ENCODE measurements at regions not wholly inside any gene's neighbourhood (a gene's known extent, or its start where the extent isn't known, plus 50 kb on each side); places are given as distances from the start of the nearest gene placed in this dataset.

GRCh38 chr20:58112017-58112781 lies 116.3 kb downstream of the ANKRD60 start (continued):
- no peak for TF ChIP-seq TCF7 (IDR thresholded peaks at IDR 0.05; ENCODE audit: borderline replicate concordance)
- TF ChIP-seq RB1 (IDR thresholded peaks at IDR 0.05; ENCODE audit: borderline replicate concordance): no peak
- TF ChIP-seq TAF1 (IDR thresholded peaks at IDR 0.05; ENCODE audit: borderline replicate concordance, low read depth, low read length): no peak
- TF ChIP-seq, protein P1, sequence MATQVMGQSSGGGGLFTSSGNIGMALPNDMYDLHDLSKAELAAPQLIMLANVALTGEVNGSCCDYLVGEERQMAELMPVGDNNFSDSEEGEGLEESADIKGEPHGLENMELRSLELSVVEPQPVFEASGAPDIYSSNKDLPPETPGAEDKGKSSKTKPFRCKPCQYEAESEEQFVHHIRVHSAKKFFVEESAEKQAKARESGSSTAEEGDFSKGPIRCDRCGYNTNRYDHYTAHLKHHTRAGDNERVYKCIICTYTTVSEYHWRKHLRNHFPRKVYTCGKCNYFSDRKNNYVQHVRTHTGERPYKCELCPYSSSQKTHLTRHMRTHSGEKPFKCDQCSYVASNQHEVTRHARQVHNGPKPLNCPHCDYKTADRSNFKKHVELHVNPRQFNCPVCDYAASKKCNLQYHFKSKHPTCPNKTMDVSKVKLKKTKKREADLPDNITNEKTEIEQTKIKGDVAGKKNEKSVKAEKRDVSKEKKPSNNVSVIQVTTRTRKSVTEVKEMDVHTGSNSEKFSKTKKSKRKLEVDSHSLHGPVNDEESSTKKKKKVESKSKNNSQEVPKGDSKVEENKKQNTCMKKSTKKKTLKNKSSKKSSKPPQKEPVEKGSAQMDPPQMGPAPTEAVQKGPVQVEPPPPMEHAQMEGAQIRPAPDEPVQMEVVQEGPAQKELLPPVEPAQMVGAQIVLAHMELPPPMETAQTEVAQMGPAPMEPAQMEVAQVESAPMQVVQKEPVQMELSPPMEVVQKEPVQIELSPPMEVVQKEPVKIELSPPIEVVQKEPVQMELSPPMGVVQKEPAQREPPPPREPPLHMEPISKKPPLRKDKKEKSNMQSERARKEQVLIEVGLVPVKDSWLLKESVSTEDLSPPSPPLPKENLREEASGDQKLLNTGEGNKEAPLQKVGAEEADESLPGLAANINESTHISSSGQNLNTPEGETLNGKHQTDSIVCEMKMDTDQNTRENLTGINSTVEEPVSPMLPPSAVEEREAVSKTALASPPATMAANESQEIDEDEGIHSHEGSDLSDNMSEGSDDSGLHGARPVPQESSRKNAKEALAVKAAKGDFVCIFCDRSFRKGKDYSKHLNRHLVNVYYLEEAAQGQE (IDR thresholded peaks at IDR 0.05; ENCODE audit: low read depth, low read length): no peak
- TF ChIP-seq KLF5 (IDR thresholded peaks at IDR 0.05; ENCODE audit: partially characterized antibody): no peak
- TF ChIP-seq PKNOX1 (IDR thresholded peaks at IDR 0.05): no peak
- TF ChIP-seq ZNF274 (IDR thresholded peaks at IDR 0.05; ENCODE audit: insufficient read depth, insufficient read length): no peak
- no peak for TF ChIP-seq ATF2 (IDR thresholded peaks at IDR 0.05; ENCODE audit: low read length)
- no peak for TF ChIP-seq ZNF217 (IDR thresholded peaks at IDR 0.05)
- peak; percentile 87 for TF ChIP-seq MEF2B (IDR thresholded peaks at IDR 0.05; ENCODE audit: partially characterized antibody, poor library complexity, severe bottlenecking)
- peak in 1 of 2 experiments; percentile 49; a peak in 1 of 4 replicates for TF ChIP-seq EP300 (IDR thresholded peaks at IDR 0.05; ENCODE audit: borderline replicate concordance in 1 of 2, control insufficient read depth in 1 of 2, low read depth in 2 of 2, low read length in 2 of 2)
- TF ChIP-seq USF2 (IDR thresholded peaks at IDR 0.05; ENCODE audit: borderline replicate concordance, low read depth, low read length): no peak
- TF ChIP-seq SREBF1 (IDR thresholded peaks at IDR 0.05; ENCODE audit: low read length): no peak
- TF ChIP-seq SUPT20H (IDR thresholded peaks at IDR 0.05; ENCODE audit: borderline replicate concordance, control insufficient read depth, low read depth, low read length): no peak
- no peak for TF ChIP-seq SMAD1 (IDR thresholded peaks at IDR 0.05; ENCODE audit: low read depth, partially characterized antibody)
- no peak for TF ChIP-seq RAD21 (IDR thresholded peaks at IDR 0.05; ENCODE audit: insufficient read depth, low read depth, low read length)
- TF ChIP-seq, protein P2, sequence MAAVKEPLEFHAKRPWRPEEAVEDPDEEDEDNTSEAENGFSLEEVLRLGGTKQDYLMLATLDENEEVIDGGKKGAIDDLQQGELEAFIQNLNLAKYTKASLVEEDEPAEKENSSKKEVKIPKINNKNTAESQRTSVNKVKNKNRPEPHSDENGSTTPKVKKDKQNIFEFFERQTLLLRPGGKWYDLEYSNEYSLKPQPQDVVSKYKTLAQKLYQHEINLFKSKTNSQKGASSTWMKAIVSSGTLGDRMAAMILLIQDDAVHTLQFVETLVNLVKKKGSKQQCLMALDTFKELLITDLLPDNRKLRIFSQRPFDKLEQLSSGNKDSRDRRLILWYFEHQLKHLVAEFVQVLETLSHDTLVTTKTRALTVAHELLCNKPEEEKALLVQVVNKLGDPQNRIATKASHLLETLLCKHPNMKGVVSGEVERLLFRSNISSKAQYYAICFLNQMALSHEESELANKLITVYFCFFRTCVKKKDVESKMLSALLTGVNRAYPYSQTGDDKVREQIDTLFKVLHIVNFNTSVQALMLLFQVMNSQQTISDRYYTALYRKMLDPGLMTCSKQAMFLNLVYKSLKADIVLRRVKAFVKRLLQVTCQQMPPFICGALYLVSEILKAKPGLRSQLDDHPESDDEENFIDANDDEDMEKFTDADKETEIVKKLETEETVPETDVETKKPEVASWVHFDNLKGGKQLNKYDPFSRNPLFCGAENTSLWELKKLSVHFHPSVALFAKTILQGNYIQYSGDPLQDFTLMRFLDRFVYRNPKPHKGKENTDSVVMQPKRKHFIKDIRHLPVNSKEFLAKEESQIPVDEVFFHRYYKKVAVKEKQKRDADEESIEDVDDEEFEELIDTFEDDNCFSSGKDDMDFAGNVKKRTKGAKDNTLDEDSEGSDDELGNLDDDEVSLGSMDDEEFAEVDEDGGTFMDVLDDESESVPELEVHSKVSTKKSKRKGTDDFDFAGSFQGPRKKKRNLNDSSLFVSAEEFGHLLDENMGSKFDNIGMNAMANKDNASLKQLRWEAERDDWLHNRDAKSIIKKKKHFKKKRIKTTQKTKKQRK (IDR thresholded peaks at IDR 0.05; ENCODE audit: low read depth, low read length): no peak
- no peak for TF ChIP-seq ZNF622 (IDR thresholded peaks at IDR 0.05)
- no peak for TF ChIP-seq KDM1A (IDR thresholded peaks at IDR 0.05; ENCODE audit: borderline replicate concordance)

Data from GM12878 (cell line).